Hypothalamus (tissue), 51 donors: ENCODE measurements at regions not wholly inside any gene's neighbourhood (a gene's known extent, or its start where the extent isn't known, plus 50 kb on each side); places are given as distances from the start of the nearest gene placed in this dataset.

Experiments
- DNase-seq, 51 donors: peaks; one replicate each; lab custom pipeline; 2025; lab: John Stamatoyannopoulos, UW

DNA sequence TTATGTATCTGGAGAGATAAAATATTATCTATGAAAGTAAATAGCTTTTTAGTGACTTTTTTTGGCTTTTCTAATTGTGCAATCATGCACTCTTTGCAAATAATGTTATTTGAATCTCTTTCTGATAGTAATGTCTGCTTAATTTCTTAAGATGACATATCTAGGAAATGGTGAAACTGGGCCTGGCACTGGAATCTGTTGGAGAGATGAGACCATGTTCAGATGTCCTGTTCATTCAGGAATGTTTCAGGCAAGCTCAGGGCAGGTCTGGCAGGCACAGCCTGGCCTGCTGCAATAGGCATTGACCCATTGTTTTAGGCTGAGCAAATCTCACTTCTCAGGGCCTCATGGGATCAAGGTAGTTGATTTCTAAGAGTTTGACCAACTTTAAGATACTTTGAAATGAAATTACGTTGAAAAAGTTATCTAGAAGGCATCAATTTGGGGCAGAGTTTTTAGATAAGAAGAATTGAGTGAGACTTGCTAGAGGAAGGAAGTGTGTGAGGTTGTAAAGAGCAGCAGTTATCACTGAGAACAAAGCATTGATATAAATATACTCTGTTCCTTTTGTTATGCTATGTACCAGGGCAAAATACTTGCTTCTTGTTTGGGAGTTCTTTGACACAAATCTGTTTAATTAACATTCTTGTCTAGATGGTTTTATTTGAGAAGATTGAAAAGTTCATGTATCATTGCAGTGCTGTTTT lies 133.0 kb upstream of the LEF1 start:
- no peak for DNase-seq

DNA sequence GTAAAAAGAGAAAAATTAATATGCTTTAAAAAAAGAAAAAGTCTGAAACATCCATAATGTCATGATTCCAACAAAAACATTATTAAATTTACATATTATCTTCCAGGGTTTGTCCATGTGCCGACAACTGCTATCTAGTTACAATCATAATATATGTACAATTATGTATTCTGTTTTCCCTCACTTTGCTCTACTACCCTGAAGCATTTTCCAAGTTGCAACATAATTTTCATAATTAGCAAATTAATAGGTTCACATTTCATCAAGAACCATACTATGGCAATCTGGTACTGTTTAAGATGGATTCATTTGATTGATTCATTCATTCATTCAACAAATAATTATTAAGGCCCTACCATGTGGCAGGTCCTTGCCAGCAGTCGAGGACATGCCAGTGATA lies 128.9 kb upstream of the LEF1 start:
- no peak for DNase-seq

DNA sequence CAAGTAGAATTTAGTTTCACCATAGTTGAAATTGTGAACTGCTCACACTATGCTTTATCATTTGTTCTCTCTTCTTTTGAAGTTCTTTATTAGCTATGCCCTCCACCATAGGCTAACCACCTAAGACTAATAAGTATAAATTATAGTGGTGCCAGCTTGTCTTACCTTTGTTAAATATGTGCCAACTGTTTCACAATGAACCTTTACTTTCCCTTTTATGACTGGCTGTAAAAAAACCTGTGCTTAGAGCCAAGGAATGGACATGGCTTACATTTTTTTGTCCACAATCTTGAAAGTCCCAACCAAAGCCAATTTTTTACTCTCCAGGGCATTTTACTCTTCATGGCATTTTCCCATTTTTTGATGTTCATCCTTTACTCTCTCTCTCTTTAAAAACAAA lies 123.5 kb upstream of the LEF1 start:
- DNase-seq = no peak

DNA sequence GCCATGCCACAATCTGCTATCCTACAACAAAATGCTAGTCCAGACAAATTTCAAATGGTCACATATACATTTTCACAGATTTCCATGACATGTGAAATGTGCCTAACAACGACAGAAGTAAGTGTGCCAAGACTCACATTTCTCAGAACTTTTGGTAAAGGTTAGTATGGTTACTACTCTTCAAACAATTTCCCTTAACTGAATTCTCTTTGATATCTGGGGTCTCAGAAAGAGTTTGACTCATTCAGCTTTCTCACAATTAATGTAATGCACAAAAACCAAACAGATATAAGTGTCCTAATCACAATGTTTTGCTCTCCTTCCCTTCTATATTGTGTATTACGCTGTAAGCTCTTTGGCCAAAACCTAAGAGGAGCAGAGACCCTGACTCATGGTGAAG lies 122.4 kb upstream of the LEF1 start:
- no peak for DNase-seq

GRCh38 chr4:108287834-108288413 lies 119.2 kb upstream of the LEF1 start:
- DNase-seq = no peak

DNA sequence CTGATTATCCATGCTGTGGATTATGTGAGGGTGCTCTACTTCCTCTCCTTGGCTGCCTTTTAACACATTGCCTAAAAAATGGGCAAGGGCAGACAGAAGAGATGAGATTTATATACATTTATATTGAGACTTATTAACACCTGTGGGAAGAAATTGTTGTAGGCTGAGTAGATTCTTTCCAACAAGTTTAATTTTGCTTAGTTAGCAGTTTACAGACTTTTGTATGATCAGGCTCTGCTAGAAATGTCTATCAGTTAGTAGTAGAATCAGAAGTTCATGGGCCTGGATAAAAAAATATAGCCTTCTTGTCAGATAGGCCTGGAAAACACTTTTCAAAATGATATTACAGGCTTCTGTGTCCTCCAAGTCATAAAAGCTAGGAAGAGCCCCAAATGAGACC lies 111.3 kb upstream of the LEF1 start:
- no peak for DNase-seq

DNA sequence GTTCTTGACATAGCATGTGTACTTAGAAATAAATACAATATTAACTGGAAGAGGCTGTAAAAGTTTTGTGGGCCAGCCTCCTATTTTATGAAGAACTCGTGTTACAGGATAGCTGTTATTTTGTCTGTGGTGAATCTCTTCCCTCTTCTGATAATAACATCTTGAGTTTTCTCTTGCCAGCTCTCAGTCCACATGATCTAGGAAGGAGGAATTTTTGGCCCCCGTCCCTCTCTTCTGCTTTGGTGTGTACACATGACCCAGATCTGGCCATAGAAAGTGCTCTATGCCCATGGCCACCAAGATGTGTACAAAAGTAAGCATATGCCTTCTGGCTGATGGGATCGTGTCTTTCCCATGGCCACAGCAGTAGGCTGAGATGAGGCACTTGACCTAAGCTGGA lies 108.0 kb upstream of the LEF1 start:
- no peak for DNase-seq

GRCh38 chr4:108272986-108273385 lies 104.3 kb upstream of the LEF1 start:
- DNase-seq = no peak

- DNase-seq = no peak
Observed at GRCh38 chr4:108272561-108272960, 103.8 kb upstream of the LEF1 start.

- no peak for DNase-seq
Observed at GRCh38 chr4:108272046-108272445, 103.3 kb upstream of the LEF1 start.

DNA sequence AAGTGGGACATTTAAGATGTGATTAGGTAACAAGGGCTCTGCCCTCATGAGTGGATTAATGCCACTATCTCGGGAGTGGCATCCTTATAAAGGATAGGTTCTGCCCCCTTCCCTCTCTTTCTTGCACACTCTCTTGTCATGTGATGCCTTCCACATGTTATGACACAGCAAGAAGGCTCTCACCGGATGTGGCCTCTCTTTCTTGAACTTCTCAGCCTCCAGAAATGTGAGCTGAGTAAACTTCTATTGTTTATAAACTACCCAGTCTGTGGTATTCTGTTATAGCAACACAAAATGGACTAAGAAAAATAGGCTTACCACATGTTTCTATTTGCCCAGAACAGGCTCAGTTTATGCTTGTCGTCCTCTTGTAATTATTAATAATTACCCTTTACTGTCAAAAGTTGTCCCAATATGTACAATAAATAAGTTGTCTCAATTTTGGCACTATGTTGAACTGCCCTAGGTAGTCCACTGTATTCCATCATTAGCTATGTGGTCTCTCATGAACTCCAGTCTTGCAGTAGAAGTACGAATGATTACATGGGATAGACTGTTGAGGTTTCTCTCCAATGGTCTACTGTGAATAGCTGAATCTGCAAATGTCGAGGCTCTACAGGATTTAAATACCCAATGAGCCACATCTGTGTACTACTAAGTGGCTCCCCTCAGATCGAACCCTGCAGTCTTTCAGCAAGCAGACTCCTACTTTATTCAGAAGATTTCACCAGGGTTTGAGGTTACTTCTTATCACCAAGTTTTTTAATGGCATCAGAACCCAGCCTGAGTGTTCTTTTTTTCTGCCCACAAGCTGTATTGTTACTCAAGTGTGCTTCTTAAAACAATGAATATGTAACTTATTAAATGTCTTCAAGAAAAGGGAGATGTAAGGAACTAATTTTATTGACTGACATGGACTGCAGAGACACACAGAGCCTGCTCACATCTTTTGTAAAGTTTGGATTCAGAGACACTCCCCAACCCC lies 102.0 kb upstream of the LEF1 start:
- DNase-seq = no peak

- no peak for DNase-seq
Observed at GRCh38 chr4:108264693-108265092, 96.0 kb upstream of the LEF1 start.

DNA sequence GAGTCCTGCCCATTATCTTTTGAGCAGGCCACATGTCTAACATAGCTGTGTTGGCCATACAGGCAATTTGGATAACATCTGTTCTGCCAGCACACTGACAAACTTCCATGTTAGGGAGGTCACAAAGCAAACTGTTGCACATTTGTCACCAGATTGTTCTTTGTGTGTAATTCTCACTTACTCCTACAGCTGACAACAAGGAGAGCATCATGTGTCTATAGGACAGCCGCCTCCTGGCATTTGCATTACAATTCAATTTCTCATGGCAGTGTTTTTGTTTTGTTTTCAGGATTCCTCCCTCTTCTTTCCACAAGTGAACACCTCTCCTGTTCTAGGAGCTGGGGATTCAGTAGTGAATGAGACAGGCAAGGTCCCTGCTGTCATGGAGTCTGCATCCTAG lies 94.3 kb upstream of the LEF1 start:
- DNase-seq = no peak

- DNase-seq = no peak
Observed at GRCh38 chr4:108261026-108261425, 92.3 kb upstream of the LEF1 start.

DNA sequence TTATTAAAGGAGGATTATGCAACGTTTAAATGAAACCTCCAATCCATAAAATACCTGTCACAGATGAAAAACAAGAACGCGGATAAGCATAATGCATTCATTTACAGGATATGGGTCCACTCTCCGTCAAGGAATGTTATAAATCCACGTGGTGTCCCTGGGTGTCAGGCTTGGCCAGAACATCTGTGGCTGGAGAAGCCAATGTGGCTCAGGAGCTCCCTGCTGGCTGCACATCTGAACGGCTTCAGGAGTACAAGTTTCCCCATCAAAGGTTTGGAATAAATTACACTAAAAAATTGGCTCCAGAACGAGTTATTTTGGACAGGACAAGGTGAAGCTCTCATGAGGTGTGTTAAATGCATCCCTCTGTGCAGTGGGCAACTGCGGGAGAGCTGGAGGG lies 87.8 kb upstream of the LEF1 start:
- no peak for DNase-seq

- no peak for DNase-seq
Observed at GRCh38 chr4:108255203-108255747, 86.5 kb upstream of the LEF1 start.

- DNase-seq = no peak
Observed at GRCh38 chr4:108249397-108249796, 80.7 kb upstream of the LEF1 start.

DNA sequence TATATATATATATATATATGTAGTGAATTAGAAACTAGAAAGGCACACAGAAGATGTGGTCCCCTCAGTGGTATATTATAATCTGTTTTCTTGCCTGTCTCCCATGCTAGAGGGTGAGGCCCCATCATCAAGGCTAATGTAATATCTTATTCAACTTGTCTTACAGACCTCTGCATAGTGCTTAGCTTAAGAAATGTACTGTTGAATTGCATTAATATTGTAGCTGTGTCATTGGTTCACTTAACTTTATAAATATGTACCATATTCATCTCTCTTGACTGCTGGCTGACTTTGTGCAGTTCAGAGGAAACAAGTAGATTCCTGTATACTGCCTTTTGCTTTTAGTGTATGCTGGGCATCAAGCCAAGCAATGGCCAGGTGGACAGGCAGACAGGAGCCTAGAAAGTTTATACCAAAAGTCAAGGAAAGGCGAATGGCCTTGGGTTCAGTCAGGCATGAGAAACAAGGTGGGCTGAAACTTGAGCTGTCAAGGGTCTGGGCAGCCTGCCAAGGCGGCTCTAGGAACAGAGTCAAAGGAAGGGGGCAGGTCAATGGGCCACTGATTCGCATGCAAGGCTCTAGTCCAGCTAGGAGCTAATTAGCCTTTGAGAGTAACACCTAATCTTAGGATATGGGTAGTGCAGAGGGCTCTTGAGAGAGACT lies 78.8 kb upstream of the LEF1 start:
- no peak for DNase-seq

DNA sequence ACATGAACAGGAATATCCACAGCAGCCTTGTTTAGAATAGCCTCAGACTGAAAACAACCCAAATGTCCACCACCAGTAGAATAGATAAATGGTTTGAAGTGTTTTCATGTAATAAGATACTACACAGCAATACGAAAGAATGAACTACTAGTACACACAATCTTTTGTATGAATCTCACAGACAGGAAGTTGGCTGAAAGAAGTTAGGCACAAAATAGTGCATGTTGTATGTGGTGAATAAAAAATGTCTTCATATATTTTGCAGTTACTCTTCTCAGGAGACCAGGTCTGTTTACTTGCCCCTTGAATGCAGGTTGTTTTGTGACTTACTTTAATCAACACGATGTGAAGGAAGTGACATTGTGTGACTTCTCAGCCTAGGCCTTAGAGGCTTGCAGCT lies 75.9 kb upstream of the LEF1 start:
- DNase-seq = no peak

GRCh38 chr4:108240366-108240765 lies 71.6 kb upstream of the LEF1 start:
- DNase-seq = no peak

DNA sequence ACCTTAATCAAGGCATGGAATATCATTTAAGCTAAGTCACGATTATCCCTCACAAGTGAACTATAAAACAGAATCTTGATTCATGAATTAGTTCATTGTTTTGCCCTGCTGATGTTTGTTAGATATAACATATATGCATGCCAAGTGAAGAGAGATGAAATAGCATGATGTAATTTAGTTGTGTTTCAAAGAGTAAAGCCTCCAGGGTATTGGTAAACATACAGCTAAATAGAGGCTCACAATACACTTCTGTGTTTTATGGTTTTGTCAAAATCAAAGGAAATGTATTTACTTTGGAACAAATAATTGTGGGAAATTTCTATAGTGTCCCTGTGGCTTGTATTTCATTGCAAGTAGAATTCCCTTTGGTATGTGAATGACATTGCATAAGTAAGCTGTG lies 69.0 kb upstream of the LEF1 start:
- DNase-seq = no peak
